GM18873 (cell line): ENCODE measurements at regions not wholly inside any gene's neighbourhood (a gene's known extent, or its start where the extent isn't known, plus 50 kb on each side); places are given as distances from the start of the nearest gene placed in this dataset.

Experiments
- ATAC-seq: cut with Tn5 transposase; IDR thresholded peaks from one replicate; pipeline ENCODE4 v1.9.1; 2021; ENCODE audit warnings: mild to moderate bottlenecking, moderate library complexity, moderate number of reproducible peaks; ENCODE audit not compliant: unreplicated experiment, low FRiP score

DNA sequence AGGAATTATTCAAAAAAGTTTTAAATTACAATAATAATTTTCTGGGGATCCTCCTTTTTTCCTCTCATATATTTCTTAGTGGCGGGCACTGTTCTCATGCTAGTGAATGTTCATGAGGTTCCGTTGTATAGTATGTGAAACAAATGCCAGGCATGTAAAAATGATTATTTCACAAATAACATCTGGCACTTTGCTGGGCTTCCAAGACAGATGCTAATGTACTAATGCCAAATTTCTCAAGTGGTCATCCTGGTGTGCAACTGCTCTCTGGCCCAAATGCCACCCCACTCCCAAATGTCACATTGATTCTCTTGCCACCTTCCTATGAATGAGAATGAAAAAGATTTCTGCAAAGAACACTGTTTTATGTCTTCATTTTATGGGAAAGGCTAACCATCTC, 564.0 kb upstream of the GCFC2 start:
- ATAC-seq = no peak

GRCh38 chr2:76274160-76274559, 563.4 kb upstream of the GCFC2 start:
- no peak for ATAC-seq

DNA sequence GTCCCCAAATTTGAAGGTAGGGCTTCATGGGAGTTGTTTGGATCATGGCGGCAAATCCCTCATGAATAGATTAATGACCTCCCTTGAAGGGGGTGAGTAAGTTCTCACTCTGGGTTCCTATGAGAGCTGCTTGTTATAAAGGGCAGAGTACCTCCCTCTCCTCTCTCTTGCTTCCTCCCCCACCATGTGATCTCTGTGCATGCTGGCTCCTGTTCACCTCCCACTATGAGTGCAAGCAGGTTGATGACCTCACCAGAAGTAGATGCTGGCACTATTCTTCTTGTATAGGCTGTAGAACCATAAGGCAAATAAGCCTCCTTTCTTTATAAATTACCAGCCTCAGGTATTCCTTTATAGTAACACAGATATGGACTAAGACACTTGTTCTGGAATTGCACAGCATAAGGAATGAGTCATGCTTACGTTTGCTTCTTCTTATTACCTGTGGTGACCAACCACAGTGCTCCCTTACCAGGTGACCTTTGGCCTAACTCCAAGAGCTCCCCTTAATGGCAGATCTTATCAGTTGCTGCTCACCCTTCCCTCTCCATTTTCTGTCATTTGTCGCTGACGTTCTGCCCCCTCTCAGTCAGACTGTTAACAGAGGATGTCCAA, 559.5 kb upstream of the GCFC2 start:
- no peak for ATAC-seq

GRCh38 chr2:76268902-76269620, 558.3 kb upstream of the GCFC2 start:
- ATAC-seq = no peak

DNA sequence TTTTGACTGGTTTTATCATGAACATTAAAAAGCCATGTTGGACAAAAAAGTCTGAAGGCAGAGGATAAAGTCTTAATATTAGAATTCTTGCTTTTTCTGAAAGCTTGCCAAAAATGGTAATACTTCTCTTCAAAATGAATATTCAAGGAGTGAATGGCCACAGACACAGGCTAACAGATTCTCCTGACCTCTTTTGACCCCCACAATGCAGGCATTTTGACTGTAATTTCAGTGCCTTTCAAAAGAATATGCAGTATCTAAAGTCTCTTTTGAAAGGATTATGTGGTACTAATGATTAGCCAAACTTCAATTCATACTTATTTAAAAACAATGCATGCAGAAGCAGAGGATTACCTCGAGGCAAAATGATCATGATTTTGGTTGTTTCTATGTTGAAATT, 557.8 kb upstream of the GCFC2 start:
- ATAC-seq = no peak

- ATAC-seq = no peak
Observed at GRCh38 chr2:76257802-76258201, 547.1 kb upstream of the GCFC2 start.

DNA sequence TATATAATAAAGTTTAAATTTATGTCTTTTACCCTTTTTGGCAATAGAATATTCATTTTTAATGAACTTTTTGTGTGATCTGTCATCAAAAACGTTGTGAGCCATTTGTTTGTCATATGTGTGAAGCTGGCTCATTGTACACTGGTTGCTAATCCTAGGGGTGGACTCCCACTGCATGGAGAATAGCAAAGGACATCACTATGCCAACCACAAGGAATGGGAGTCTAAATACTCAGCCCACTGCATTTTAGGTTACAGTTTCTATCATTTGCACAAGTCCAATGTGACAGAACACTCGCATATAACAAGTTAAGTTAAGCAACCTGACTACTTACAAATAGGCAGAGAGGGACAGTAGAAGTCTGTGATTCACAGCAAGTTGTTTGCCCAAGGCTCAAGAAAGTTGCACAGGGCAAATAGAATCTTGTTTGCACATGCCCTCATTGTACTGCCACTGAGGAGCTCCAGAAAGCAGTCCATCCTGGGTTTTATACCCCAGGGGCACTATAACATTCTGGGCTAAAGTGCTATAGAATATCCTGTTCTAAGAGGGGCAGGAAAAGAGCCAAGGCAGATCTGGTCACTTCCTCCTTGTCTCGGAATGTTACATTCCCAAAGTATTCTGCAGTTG, 545.9 kb upstream of the GCFC2 start:
- no peak for ATAC-seq

- no peak for ATAC-seq
Observed at GRCh38 chr2:76252704-76253103, 542.0 kb upstream of the GCFC2 start.

GRCh38 chr2:76251342-76251741, 540.6 kb upstream of the GCFC2 start:
- ATAC-seq = no peak

- ATAC-seq = no peak
Observed at GRCh38 chr2:76247006-76247405, 536.3 kb upstream of the GCFC2 start.

DNA sequence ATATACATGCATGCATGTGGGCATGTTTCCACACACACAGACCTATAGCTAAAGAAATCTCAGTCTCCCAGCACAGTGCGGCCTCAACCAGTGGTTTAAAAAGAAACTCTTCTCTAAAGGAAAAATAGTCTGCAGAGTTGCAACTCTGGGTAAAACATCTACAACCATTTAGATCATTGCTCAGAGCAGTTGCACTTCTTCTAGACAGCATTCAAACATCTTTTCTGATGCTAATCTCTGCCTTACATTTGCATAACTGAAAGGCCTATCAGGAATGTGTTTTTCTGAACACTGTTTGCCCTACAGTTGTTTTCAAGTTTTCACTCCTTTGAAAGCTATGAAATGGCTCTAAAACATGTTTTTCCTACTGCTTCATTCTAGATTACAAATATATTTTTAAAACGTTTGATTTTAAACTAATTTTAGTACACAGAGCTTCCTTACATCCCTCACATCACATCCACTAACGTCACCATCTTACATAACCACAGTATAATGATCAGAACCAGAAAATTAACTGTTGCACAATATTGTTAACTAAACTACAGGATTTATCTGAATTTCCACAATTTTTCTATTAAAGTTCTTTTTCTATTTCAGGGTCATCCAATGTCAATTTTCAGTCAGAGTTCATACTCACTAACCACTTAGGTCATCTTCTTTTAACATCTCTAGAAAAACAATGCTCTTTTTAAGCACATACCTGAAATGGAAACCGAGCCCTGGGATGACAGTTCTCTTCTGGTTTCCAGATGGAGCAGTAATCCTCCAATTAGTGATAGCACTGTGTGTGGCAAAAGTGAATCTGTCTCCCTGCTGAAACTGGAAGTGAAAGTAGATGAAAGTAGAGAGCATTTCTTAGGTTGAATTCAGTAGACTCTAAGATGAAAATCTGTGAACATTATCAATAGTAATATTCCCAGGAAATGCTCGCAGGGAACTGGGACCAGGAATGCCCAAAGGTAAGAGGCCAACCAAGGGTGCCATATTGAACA, 501.6 kb upstream of the GCFC2 start:
- ATAC-seq = no peak

DNA sequence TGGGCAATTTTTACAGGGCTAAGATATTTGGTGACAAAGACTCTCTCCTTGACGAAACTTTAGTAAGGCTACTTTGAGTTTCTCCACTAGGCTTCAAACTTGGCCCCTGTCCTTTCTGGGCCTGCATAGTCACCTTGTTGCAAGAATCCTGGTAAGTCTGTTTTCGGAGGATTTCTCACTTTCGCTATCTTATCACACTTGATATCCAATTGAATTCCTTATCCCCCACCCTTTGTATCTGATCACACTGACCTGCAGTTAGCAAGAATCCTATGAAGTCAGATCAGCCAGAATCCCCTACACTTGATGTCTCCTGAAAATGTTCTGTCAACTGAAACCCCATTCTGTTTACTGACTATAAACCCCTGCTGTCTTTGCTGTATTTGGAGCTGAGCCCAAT, 499.8 kb upstream of the GCFC2 start:
- no peak for ATAC-seq

- no peak for ATAC-seq
Observed at GRCh38 chr2:76204048-76204447, 493.3 kb upstream of the GCFC2 start.

DNA sequence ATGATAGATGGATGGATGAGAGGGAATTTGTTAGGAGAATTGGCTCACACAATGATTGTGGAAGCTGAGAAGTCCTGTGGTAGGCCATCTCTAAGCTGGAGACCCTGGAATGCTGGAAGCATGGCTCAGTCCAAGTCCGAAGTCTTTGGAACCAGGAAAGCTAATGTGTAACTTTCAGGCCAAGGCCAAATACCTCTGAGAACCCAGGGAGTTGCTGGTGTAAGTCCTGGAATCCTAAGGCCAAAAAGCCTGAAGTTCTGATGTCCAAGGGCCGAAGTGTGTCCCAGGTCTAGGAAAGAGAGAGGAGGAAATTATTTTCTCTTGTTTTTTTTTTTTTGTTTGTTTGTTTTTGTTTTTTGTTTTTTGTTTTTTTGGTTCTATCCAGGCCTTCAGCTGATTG, 492.2 kb upstream of the GCFC2 start:
- no peak for ATAC-seq

GRCh38 chr2:76197842-76198448, 487.2 kb upstream of the GCFC2 start:
- ATAC-seq = no peak

DNA sequence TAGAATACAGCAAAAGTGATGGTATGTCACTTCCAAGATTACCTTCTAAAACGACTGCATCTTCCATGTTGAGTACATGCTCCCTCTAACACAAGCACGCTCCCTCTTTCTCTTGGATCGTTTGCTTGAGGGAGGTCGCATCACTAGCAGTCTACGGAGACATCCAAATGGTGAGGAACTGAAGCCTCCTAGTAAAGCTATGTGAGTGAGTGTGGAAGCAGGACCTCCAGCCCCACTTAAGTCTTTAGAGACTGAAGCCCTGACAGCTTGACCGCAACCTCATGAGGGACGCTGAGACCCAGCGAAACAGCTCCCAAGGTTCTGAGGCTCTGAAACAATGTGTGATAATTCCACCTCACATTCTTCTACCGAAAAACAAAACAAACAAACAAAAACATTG, 486.7 kb upstream of the GCFC2 start:
- no peak for ATAC-seq

- no peak for ATAC-seq
Observed at GRCh38 chr2:76194031-76194775, 483.5 kb upstream of the GCFC2 start.

GRCh38 chr2:76193089-76193488, 482.4 kb upstream of the GCFC2 start:
- ATAC-seq = no peak

DNA sequence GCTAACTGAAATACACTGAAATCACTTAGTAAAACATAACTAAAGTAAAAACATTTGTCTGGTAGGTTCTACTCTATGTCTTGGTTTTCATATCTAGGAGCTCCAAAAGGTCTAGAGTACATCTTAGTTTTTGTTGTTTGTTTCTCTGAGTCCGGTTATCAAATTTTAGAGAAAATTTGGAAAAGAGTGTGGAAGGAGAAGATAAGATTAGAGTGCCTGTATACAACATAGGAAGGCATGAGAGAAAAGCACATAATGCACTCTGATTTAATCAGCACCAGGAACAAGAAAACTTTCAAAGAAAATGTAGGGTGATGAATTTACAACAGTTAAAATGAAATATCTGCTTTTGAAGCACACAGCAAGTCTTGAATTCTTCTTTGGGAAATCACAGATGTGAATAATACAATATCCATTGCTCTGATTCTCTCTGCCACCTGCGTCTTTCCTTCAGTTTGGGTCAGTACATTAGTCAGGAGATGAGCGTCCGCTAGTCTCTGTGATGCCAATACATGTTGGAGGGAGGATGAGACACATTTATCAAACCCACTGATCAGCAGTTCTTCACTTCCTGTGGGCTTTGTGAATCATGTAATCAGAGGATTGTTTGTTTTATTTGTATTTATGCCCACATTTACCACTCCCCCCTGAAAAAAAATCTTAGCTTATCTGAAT, 477.8 kb upstream of the GCFC2 start:
- ATAC-seq = no peak
